HepG2 (cell line): ENCODE measurements at regions not wholly inside any gene's neighbourhood (a gene's known extent, or its start where the extent isn't known, plus 50 kb on each side); places are given as distances from the start of the nearest gene placed in this dataset.

Experiments
- ATAC-seq: fragments of 200-7000 bp; cut with Tn5 transposase; 3 replicates; pipeline ENCODE4 v1.9.1; 2020; ENCODE audit warnings: mild to moderate bottlenecking, moderate library complexity
- BruUV-seq: library from RNA; stranded (reverse); fragments of 400-500 nt; replicated peaks from 2 replicates; lab custom pipeline; 2021; lab: Mats Ljungman, UMichigan
- CTCF ChIA-PET: fragments of 300-600 bp; formaldehyde crosslinking; extraction: SDS; loops from one replicate; lab custom pipeline; 2021; ENCODE audit warnings: low total read pairs, inconsistent platforms, low intra/inter-chr PET ratio; lab: Yijun Ruan, JAX
- POLR2A ChIA-PET: fragments of 350-600 bp; sonication (Branson Sonifier 250); formaldehyde crosslinking; loops from one replicate; lab custom pipeline; 2020; ENCODE audit warnings: antibody characterized with exemption, inconsistent platforms; lab: Yijun Ruan, JAX
- DNase-seq: peaks from one replicate; pipeline ENCODE4 v3.0.0-alpha.2; 2015; ENCODE audit warnings: low spot score
- FAIRE-seq: peaks from 3 replicates; lab custom pipeline; 2011; peaks lifted over from hg19 to GRCh38; lab: Jason Lieb, UNC
- H2AFZ ChIP-seq: one replicate; pipeline ENCODE4 v1.6.1; 2011; ENCODE audit warnings: low read length, inconsistent platforms
- H3K27ac ChIP-seq: fragments of 300-600 bp; 3 replicates; pipeline ENCODE4 v1.8.0; 2011; ENCODE audit warnings: mixed run types, mild to moderate bottlenecking, mixed read lengths, low read length, inconsistent platforms; ENCODE audit not compliant: insufficient read depth; ENCODE audit errors: extremely low read length
- H3K27me3 ChIP-seq, 2 experiments: fragments of 200-600 bp in 1 of 2; 2 replicates in 1 of 2; 3 replicates in 1 of 2; pipeline versions ENCODE4 v1.6.0 to v1.8.0; 2011; ENCODE audit warnings: low read length in 2 of 2, mild to moderate bottlenecking in 2 of 2, moderate library complexity in 2 of 2, inconsistent platforms in 1 of 2; ENCODE audit not compliant: insufficient read depth in 2 of 2, control insufficient read depth in 1 of 2
- H3K36me3 ChIP-seq, 2 experiments: fragments of 200-600 bp in 1 of 2; replicated peaks in 1 of 2; 2 replicates in 1 of 2; 3 replicates in 1 of 2; pipeline versions ENCODE4 v1.5.1 to v1.8.0; 2011; ENCODE audit warnings: low read length in 2 of 2, inconsistent platforms in 1 of 2; ENCODE audit not compliant: insufficient read depth in 2 of 2, control insufficient read depth in 1 of 2
- H3K4me1 ChIP-seq: 2 replicates; pipeline ENCODE4 v1.5.1; 2012; ENCODE audit warnings: low read length, inconsistent platforms; ENCODE audit not compliant: insufficient read depth
- H3K4me2 ChIP-seq: 2 replicates; pipeline ENCODE4 v1.6.0; 2011; ENCODE audit warnings: low read depth, low read length, inconsistent platforms
- H3K4me3 ChIP-seq, 3 experiments: fragments of 200-600 bp in 1 of 3; sonication (generic), shearing (Covaris generic) in 1 of 3; replicated peaks in 1 of 3; 2 replicates each; pipeline ENCODE4 v1.5.1; 2011 to 2016; ENCODE audit warnings: low read length in 3 of 3, inconsistent platforms in 2 of 3, low read depth in 2 of 3, mild to moderate bottlenecking in 2 of 3, control low read depth in 1 of 3, mixed read lengths in 1 of 3; ENCODE audit not compliant: insufficient read depth in 1 of 3
- H3K79me2 ChIP-seq: one replicate; pipeline ENCODE4 v1.6.1; 2011; ENCODE audit warnings: low read length, inconsistent platforms; ENCODE audit not compliant: insufficient read depth
- H3K9ac ChIP-seq: 2 replicates; pipeline ENCODE4 v1.6.0; 2011; ENCODE audit warnings: mild to moderate bottlenecking, low read depth, low read length, inconsistent platforms; ENCODE audit not compliant: insufficient read depth
- H3K9me3 ChIP-seq: 2 replicates; pipeline ENCODE4 v1.5.1; 2012; ENCODE audit warnings: mild to moderate bottlenecking, low read length
- H4K20me1 ChIP-seq: 2 replicates; pipeline ENCODE4 v1.6.0; 2011; ENCODE audit warnings: inconsistent platforms, mild to moderate bottlenecking, low read length, moderate library complexity; ENCODE audit not compliant: insufficient read depth
- KLF16 ChIP-seq, 2 experiments: sonication (generic) in 1 of 2; formaldehyde crosslinking in 1 of 2; IDR thresholded peaks; 2 replicates each; pipeline versions ENCODE4 v1.6.1 to v1.8.0; 2016 to 2023; ENCODE audit warnings: missing genetic modification reagents in 2 of 2, missing compliant biosample characterization in 1 of 2
- SOX13 ChIP-seq, 3 experiments: fragments of 450-650 bp in 1 of 3; sonication (generic) in 1 of 3; formaldehyde crosslinking in 1 of 3; IDR thresholded peaks in 2 of 3; conservative IDR thresholded peaks in 1 of 3; 2 replicates each; pipeline versions ENCODE4 v1.5.0 to v1.6.1; 2016 to 2020; ENCODE audit warnings: antibody characterized with exemption in 1 of 3, mild to moderate bottlenecking in 1 of 3, missing compliant biosample characterization in 1 of 3, missing genetic modification reagents in 1 of 3, moderate library complexity in 1 of 3
- SPEN ChIP-seq: sonication (generic); formaldehyde crosslinking; IDR thresholded peaks from 2 replicates; pipeline ENCODE4 v1.5.1; 2020; ENCODE audit warnings: low read depth, mild to moderate bottlenecking, missing genetic modification reagents
- TEAD3 ChIP-seq: optimal IDR thresholded peaks from 2 replicates; pipeline ENCODE3; 2016; ENCODE audit warnings: borderline replicate concordance
- TOE1 ChIP-seq: sonication (generic); formaldehyde crosslinking; IDR thresholded peaks from 2 replicates; pipeline ENCODE4 v1.4.0; 2020; ENCODE audit warnings: mild to moderate bottlenecking, missing genetic modification reagents
- ZNF672 ChIP-seq: sonication (generic); formaldehyde crosslinking; IDR thresholded peaks from 2 replicates; pipeline ENCODE4 v1.8.1; 2022; ENCODE audit warnings: missing genetic modification reagents
- ZSCAN20 ChIP-seq: sonication (generic); formaldehyde crosslinking; IDR thresholded peaks from 2 replicates; pipeline ENCODE4 v1.4.0; 2020; ENCODE audit warnings: missing genetic modification reagents, mild to moderate bottlenecking, borderline replicate concordance
- WGBS: methylation state at CpG from one replicate; pipeline ENCODE4 v1.1.6; 2017; ENCODE audit warnings: low lambda C conversion rate; 5-methylcytosine and 5-hydroxymethylcytosine counted together
- in situ Hi-C: cut with HindIII; loops from 2 replicates; pipeline ENCODE4 v1.10.0; 2017; ENCODE audit warnings: low pct_unique_long_range_greater_than_20kb; ENCODE audit not compliant: extremely low pct_ligation_motif_present
- intact Hi-C: fragments of 100-400 bp; cut with micrococcal nuclease; formaldehyde crosslinking; loops from one replicate; pipeline ENCODE4 v1.10.0; 2022; ENCODE audit not compliant: unreplicated experiment
- TF ChIP-seq, protein P1 (sequence below): IDR thresholded peaks from 2 replicates; pipeline ENCODE4 v1.6.1; 2016; ENCODE audit warnings: missing compliant biosample characterization, missing genetic modification reagents, borderline replicate concordance
- TF ChIP-seq, protein P2 (sequence below): sonication (generic); formaldehyde crosslinking; conservative IDR thresholded peaks from 2 replicates; pipeline ENCODE4 v1.8.0; 2022; ENCODE audit warnings: low read depth, missing genetic modification reagents
- TF ChIP-seq, protein P3 (sequence below): sonication (generic); formaldehyde crosslinking; IDR thresholded peaks from 2 replicates; pipeline ENCODE4 v1.5.0; 2020; ENCODE audit warnings: mild to moderate bottlenecking, missing genetic modification reagents

DNA sequence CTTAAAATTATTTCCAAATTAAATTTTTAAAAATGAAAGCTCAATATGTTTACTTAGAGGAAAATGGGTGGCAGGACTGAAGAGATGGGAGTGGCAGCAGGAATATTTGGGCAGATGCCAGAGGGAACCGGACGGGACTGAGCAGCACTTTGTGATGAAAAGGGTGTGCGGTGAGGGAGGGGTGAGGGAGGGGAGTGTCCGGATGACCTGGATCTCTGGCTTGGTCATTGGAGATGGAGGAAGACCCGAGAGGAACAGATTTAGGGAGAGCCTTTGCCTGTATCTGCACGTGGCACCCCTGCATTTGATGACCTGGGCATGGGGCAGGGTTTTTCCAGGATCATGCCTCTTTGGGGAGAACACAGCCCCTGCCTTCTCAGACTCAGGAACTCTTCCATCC, 201.1 kb upstream of the MVB12B start (continued):
- no peak for TF ChIP-seq TOE1 (CRISPR knock-in tag)

DNA sequence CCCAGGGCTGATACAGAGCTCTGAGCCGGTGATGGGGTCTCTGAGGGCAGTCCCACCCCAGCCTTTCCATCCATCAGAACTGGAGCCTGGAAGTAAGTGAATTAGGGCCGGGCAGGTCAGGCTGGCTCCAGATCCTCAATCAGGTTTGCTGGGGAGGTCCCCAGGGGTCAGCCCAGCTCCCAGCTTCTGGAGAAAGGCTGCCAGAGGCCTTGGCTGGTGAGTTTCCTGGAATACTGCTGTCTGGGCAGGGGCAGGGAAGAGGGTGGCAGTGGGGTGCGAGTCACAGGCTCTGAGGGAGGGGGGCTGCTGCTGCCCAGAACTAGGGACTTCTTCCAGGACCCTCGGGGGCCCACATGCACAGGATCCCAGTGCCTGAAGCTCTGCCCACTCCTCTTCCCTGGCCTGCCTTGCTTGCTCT, 200.6 kb upstream of the MVB12B start:
- H2AFZ ChIP-seq: no peak overlapping the region
- WGBS: 0% methylated on average over 2 of the region's 4 CpGs
- no peaks in the 10 kb centered on the region for H3K9me3 ChIP-seq
- TF ChIP-seq, protein P1, sequence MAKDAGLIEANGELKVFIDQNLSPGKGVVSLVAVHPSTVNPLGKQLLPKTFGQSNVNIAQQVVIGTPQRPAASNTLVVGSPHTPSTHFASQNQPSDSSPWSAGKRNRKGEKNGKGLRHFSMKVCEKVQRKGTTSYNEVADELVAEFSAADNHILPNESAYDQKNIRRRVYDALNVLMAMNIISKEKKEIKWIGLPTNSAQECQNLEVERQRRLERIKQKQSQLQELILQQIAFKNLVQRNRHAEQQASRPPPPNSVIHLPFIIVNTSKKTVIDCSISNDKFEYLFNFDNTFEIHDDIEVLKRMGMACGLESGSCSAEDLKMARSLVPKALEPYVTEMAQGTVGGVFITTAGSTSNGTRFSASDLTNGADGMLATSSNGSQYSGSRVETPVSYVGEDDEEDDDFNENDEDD (CRISPR knock-in tag): no peak
- TF ChIP-seq, protein P2, sequence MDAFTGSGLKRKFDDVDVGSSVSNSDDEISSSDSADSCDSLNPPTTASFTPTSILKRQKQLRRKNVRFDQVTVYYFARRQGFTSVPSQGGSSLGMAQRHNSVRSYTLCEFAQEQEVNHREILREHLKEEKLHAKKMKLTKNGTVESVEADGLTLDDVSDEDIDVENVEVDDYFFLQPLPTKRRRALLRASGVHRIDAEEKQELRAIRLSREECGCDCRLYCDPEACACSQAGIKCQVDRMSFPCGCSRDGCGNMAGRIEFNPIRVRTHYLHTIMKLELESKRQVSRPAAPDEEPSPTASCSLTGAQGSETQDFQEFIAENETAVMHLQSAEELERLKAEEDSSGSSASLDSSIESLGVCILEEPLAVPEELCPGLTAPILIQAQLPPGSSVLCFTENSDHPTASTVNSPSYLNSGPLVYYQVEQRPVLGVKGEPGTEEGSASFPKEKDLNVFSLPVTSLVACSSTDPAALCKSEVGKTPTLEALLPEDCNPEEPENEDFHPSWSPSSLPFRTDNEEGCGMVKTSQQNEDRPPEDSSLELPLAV: no peak
- TF ChIP-seq KLF16 (CRISPR knock-in tag; IDR thresholded peaks at IDR 0.05): no peak
- no peak for TF ChIP-seq ZNF672
- TF ChIP-seq SPEN (CRISPR knock-in tag): no peak
- no peak for TF ChIP-seq SOX13 (IDR thresholded peaks at IDR 0.05)
- no peak for TF ChIP-seq SOX13 (CRISPR knock-in tag; conservative IDR thresholded peaks at IDR 0.05 in 1 of 2, IDR thresholded peaks at IDR 0.05 in 1 of 2)
- TF ChIP-seq TEAD3: no peak
- TF ChIP-seq, protein P3, sequence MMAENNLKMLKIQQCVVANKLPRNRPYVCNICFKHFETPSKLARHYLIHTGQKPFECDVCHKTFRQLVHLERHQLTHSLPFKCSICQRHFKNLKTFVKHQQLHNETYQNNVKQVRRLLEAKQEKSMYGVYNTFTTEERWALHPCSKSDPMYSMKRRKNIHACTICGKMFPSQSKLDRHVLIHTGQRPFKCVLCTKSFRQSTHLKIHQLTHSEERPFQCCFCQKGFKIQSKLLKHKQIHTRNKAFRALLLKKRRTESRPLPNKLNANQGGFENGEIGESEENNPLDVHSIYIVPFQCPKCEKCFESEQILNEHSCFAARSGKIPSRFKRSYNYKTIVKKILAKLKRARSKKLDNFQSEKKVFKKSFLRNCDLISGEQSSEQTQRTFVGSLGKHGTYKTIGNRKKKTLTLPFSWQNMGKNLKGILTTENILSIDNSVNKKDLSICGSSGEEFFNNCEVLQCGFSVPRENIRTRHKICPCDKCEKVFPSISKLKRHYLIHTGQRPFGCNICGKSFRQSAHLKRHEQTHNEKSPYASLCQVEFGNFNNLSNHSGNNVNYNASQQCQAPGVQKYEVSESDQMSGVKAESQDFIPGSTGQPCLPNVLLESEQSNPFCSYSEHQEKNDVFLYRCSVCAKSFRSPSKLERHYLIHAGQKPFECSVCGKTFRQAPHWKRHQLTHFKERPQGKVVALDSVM (CRISPR knock-in tag): no peak
- no peak for TF ChIP-seq ZSCAN20
- H4K20me1 ChIP-seq: no peaks in the 10 kb centered on the region
- no peak overlapping the region for H3K4me2 ChIP-seq
- ATAC-seq (no peak), DNase-seq (no peak), FAIRE-seq (no peak)
- H3K4me3 ChIP-seq: no peak overlapping the region
- no peak overlapping the region for H3K9ac ChIP-seq
- H3K36me3 ChIP-seq: no peaks in the 10 kb centered on the region
- no peak overlapping the region for H3K27ac ChIP-seq
- in situ Hi-C loops (no loop called here), intact Hi-C loops (no loop called here)
- ChIA-PET CTCF (no interaction called here), POLR2A (no interaction called here)
- H3K4me1 ChIP-seq: no peaks in the 10 kb centered on the region
- H3K27me3 ChIP-seq: peaks cover 1 to 12% of the 10 kb centered on the region in 2 experiments; a peak in 2 of 5 replicates
- no peaks in the 10 kb centered on the region for H3K79me2 ChIP-seq
- no TSS peak for BruUV-seq
